IgD-negative memory B cell (primary cell): ENCODE measurements at regions not wholly inside any gene's neighbourhood (a gene's known extent, or its start where the extent isn't known, plus 50 kb on each side); places are given as distances from the start of the nearest gene placed in this dataset.

ENCODE experiments used
- H3K27ac Mint-ChIP-seq, 3 donors: one replicate each; pipeline ENCODE4 v1.8.0; 2020 to 2022; ENCODE audit warnings: mild to moderate bottlenecking in 3 of 3, mixed read lengths in 3 of 3, moderate library complexity in 1 of 3
- H3K27me3 Mint-ChIP-seq: one replicate; pipeline ENCODE4 v1.8.0; 2021; ENCODE audit warnings: mixed read lengths
- H3K36me3 Mint-ChIP-seq: one replicate; pipeline ENCODE4 v1.8.0; 2020; ENCODE audit warnings: mild to moderate bottlenecking, mixed read lengths
- H3K4me1 Mint-ChIP-seq, 3 donors: one replicate each; pipeline ENCODE4 v1.8.0; 2020 to 2022; ENCODE audit warnings: mixed read lengths in 3 of 3, mild to moderate bottlenecking in 1 of 3
- H3K4me3 Mint-ChIP-seq, 4 donors: one replicate each; pipeline ENCODE4 v1.8.0; 2020 to 2022; ENCODE audit warnings: mild to moderate bottlenecking in 4 of 4, mixed read lengths in 4 of 4, moderate library complexity in 3 of 4
- H3K9me3 Mint-ChIP-seq, 3 donors: one replicate each; pipeline ENCODE4 v1.8.0; 2020 to 2021; ENCODE audit warnings: mixed read lengths in 3 of 3, mild to moderate bottlenecking in 1 of 3

DNA sequence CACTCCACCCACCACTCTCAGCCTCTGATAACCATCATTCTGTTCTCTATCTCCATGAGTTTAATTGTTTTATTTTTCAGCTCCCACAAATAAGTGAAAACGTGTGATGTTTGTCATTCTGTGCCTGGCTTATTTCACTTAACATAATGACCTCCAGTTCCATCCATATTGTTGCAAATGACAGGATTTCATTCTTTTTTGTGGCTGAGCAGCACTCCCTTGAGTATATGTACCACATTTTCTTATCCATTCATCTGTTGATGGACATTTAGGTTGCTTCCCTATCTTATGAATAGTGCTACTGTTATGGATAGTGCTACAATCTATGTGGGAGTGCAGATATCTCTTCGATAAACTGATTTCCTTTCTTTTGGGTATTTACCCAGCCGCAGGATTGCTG is 103.3 kb upstream of the PDE7B start:
- Mint-ChIP-seq H3K36me3 (no peaks in the 10 kb centered on the region), H3K4me1 (no peaks in the 10 kb centered on the region), H3K27ac (no peak overlapping the region), H3K9me3 (no peaks in the 10 kb centered on the region), H3K4me3 (no peak overlapping the region), H3K27me3 (peaks cover 2% of the 10 kb centered on the region)

DNA sequence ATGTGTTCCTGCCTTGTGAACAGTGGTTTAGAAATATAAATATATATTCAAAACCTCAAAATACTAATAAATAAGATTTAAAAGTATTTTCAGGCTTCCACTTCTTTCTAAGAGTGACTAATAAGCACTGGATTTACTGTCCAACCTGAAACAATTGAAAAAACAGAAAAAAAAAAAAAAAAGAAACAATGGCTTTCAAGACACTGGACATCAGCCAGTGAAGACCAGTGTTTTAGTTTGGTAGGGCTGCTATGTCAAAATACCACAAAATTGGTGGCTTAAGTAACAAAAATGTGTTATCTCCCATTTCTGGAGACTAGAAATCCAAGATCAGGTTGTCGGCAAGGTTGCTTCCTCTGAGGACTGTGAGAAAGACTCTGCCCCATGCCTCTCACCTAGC is 101.4 kb upstream of the PDE7B start:
- H3K9me3 Mint-ChIP-seq, result no peaks in the 10 kb centered on the region
- no peak overlapping the region for H3K4me3 Mint-ChIP-seq
- H3K27ac Mint-ChIP-seq, result no peak overlapping the region
- peaks cover 2% of the 10 kb centered on the region for H3K27me3 Mint-ChIP-seq
- H3K4me1 Mint-ChIP-seq, result no peaks in the 10 kb centered on the region
- H3K36me3 Mint-ChIP-seq, result no peaks in the 10 kb centered on the region

DNA sequence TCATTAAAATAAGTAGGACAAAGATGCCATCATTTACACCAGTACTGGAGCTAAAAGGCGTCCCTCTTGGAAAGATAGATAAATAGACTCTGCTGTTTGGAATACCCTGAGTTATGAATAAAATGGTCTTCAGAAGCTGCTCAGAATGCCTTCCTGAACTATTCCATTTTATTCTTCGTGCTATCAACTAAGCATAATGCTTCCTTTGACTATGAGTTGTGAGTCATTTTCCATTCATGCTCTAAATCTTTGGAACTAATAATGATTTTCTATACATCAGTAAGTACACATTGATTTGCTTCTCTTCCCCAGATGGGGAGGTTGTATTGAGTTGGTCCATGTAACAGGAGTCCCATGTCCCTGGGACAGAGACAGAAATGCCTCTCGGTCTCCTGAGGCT is 98.3 kb upstream of the PDE7B start:
- Mint-ChIP-seq H3K36me3 (no peaks in the 10 kb centered on the region), H3K27me3 (peaks cover 2% of the 10 kb centered on the region), H3K27ac (no peak overlapping the region), H3K4me1 (no peaks in the 10 kb centered on the region), H3K4me3 (no peak overlapping the region), H3K9me3 (no peaks in the 10 kb centered on the region)

DNA sequence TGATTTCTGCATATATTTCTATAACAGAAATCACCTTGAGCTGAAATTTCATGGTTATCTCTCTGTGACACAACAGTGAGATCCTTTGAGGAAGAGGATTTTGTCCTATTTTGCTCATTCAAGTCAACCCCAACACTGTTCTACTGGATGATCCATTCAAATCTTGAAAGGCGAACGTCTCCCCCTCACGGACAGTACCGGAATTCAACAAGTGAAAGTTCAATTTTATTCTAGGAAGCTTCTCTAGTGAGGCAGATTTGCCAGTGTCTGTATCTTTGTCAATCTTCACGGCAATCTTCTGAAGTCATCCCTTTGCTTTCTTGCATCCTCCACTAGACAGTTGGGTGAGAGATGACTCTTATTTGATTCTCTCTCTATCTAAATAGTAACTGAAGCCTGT is 91.7 kb upstream of the PDE7B start:
- Mint-ChIP-seq H3K9me3 (peaks cover 0 to 4% (median 3%) of the 10 kb centered on the region in 3 donors), H3K4me3 (no peak overlapping the region), H3K27ac (no peak overlapping the region), H3K27me3 (no peaks in the 10 kb centered on the region), H3K36me3 (no peaks in the 10 kb centered on the region), H3K4me1 (no peaks in the 10 kb centered on the region)

DNA sequence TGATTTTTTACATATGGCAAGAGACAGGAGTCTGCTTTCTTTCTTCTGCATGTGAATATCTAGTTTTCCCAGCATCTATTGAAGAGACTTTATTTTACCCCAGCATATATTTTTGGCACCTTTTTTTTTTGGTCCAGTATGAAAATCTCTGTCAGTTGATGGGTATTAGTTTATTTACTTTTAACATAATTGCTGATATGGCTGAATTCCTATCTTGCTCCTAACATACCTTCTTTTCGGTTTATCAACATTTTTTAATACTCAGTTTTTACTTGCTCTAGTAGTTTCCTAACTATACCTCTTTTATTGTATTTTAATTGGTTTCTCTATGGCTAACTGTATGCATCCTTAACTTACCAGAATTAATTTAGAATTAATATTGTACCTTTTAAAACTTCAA is 77.5 kb upstream of the PDE7B start:
- H3K36me3 Mint-ChIP-seq, result no peaks in the 10 kb centered on the region
- H3K9me3 Mint-ChIP-seq, result no peaks in the 10 kb centered on the region
- no peaks in the 10 kb centered on the region for H3K4me1 Mint-ChIP-seq
- no peak overlapping the region for H3K4me3 Mint-ChIP-seq
- peaks cover 8% of the 10 kb centered on the region for H3K27me3 Mint-ChIP-seq
- H3K27ac Mint-ChIP-seq, result no peak overlapping the region

DNA sequence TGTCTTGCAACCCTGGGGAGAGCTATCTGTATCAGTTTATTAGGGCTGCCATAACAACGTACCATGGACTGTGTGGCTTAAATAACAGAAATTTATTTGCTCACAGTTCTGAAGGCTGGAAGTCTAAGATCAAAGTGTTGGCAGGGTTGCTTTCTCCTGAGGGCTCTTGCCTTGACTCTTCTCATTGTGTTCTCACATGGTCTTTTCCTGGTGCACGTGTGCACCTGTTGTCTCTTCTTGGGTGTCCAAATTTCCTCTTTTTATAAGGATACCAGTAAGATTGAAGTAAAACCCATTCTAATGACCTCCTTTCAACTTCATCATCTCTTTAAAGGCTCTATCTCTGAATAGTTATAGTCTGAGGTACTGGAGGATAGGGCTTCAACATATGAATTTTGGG is 72.3 kb upstream of the PDE7B start:
- H3K27me3 Mint-ChIP-seq, result peaks cover 15% of the 10 kb centered on the region
- H3K9me3 Mint-ChIP-seq, result no peaks in the 10 kb centered on the region
- no peaks in the 10 kb centered on the region for H3K36me3 Mint-ChIP-seq
- no peaks in the 10 kb centered on the region for H3K4me1 Mint-ChIP-seq
- no peak overlapping the region for H3K4me3 Mint-ChIP-seq
- no peak overlapping the region for H3K27ac Mint-ChIP-seq

DNA sequence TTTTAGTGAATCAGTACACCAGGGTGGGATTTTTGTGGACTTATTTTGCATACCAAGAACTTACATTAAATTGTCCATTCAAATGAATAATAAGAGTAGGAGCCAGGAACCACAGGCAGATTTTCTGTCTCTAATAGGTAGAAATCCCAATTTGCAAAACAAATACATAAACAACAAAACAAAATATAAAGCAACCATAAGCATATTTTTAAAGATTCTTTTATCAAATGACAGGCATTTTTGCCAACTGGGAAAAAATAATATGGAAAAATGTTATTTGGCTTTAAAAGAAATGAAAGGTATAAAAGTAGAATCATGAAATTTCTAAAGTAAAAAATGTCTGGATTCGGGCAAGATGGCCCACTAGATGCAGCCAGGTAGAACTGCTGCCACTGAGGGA is 71.2 kb upstream of the PDE7B start:
- no peaks in the 10 kb centered on the region for H3K4me1 Mint-ChIP-seq
- no peaks in the 10 kb centered on the region for H3K9me3 Mint-ChIP-seq
- no peak overlapping the region for H3K27ac Mint-ChIP-seq
- H3K36me3 Mint-ChIP-seq, result no peaks in the 10 kb centered on the region
- H3K27me3 Mint-ChIP-seq, result peaks cover 15% of the 10 kb centered on the region
- H3K4me3 Mint-ChIP-seq, result no peak overlapping the region

DNA sequence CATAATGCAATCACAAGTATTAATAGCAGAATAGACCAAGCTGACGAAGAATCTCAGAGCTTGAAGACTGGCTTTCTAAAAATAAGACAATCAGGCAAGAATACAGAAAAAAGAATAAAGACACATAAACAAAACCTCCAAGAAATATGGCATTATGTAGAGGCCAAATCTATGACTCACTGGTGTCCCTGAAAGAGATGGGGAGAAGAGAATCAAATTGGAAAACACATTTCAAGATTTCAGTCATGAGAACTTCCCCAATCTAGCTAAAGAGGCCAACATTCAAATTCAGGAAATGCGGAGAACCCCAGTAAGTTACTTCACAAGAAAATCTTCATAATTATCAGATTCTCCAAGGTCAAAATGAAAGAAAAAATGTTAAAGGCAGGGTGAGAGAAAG is 69.0 kb upstream of the PDE7B start:
- Mint-ChIP-seq H3K27me3 (peaks cover 13% of the 10 kb centered on the region), H3K27ac (no peak overlapping the region), H3K9me3 (no peaks in the 10 kb centered on the region), H3K36me3 (no peaks in the 10 kb centered on the region), H3K4me1 (no peaks in the 10 kb centered on the region), H3K4me3 (no peak overlapping the region)

DNA sequence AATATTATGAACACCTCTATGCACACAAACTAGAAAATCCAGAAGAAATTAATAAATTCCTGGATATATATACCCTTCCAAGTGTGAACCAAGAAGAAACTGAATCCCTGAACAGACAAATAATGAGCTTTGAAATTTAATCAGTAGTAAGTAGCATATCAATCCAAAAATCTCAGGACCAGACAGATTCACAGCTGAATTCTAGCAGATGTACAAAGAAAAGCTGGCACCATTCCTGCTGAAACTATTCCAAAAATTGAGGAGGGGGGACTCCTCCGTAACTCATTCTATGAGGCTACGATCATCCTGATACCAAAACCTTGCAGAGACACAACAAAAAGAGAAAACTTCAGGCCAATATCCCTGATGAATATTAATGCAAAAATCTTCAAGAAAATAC is 67.0 kb upstream of the PDE7B start:
- Mint-ChIP-seq H3K36me3 (no peaks in the 10 kb centered on the region), H3K4me3 (no peak overlapping the region), H3K27ac (no peak overlapping the region), H3K27me3 (peaks cover 11% of the 10 kb centered on the region), H3K4me1 (no peaks in the 10 kb centered on the region), H3K9me3 (no peaks in the 10 kb centered on the region)

DNA sequence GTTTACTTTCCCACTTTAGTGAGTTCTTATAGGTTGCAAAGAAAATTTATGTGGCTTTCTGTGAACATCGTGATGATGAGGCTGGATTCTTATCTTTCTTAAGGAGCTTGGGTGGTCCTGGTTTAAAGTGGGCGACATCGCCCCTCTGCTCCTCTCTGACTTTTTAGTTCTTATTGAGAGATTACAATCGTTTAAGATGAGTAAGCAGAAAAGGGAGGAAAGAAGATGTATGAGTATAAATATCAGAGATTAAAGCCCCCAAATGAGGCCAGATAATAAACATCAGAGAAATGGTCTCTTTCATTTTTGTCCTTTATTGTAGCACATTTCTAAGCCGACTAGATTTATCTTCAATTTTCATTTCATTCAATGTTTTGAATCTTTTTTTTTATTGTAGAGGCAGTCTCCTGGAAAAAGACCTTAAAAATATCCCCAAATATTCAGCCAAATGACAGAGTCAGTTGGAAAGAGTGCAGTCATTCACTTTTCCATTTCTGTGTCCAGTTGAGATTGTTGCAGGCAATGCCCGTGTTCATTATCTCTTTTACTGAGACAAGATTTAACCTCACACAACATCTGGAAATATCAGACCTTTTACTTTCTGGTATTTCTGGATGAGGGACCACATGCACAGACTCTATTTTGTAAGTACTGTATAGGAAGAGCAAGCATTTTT is 62.0 kb upstream of the PDE7B start:
- no peak overlapping the region for H3K4me3 Mint-ChIP-seq

DNA sequence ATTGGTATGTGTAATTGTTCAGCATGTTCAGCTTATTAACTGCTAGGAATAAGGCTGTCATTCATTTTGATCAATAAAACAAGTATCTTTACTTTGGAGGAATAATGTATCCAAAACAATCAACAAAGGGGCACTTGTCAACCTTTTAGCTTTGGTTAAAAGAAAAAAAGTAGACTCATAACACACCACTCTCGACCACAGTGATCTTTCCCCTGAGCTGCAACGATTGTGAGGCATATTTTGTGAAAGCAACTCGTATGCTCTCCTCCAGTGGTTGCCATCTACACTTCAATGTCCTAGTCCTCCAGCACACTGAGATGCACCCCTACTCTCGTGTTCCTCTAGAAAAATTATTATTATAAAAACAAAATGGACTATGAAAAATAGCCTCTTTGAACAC is 60.1 kb upstream of the PDE7B start:
- no peaks in the 10 kb centered on the region for H3K9me3 Mint-ChIP-seq
- no peaks in the 10 kb centered on the region for H3K4me1 Mint-ChIP-seq
- no peaks in the 10 kb centered on the region for H3K36me3 Mint-ChIP-seq
- H3K27me3 Mint-ChIP-seq, result no peaks in the 10 kb centered on the region
- H3K4me3 Mint-ChIP-seq, result no peak overlapping the region
- no peak overlapping the region for H3K27ac Mint-ChIP-seq

More for the DNA sequence above, 62.0 kb upstream of the PDE7B start:
- H3K9me3 Mint-ChIP-seq, result no peaks in the 10 kb centered on the region
- no peak overlapping the region for H3K27ac Mint-ChIP-seq
- H3K27me3 Mint-ChIP-seq, result no peaks in the 10 kb centered on the region
- no peaks in the 10 kb centered on the region for H3K4me1 Mint-ChIP-seq
- H3K36me3 Mint-ChIP-seq, result no peaks in the 10 kb centered on the region

DNA sequence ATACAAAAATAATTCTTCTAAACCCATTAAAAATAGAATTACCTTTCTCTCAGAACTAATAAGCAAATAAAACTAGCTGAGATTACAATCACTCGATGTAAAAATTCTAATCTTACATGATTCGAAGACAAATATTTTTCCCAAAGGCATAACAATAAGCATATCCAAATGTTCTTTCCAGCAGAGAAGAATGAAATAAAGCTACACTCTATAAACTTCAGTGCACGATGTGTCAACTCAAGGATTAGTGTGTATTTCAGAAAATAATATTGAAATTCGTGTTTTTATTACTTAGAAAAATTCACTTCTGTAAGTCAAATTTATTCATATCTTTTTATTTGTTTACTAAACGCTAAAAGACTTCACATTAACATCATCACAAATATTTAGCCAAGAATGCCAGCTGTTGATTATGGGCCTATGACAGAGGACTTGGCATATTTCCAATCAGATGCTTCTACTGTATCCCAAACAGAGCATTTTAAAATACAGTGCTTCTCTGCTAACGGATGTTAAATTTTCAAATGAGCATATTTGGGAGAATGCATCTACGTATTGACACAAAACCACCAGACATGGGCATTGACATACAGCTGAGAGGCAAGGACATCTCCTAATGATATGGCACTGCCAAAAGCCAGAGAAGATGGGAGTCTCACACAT is 54.7 kb upstream of the PDE7B start:
- peaks cover 0 to 5% (median 5%) of the 10 kb centered on the region in 3 donors for H3K4me1 Mint-ChIP-seq
- H3K27me3 Mint-ChIP-seq, result no peaks in the 10 kb centered on the region
- no peaks in the 10 kb centered on the region for H3K36me3 Mint-ChIP-seq
- no peak overlapping the region for H3K27ac Mint-ChIP-seq
- H3K4me3 Mint-ChIP-seq, result no peak overlapping the region
- H3K9me3 Mint-ChIP-seq, result no peaks in the 10 kb centered on the region

DNA sequence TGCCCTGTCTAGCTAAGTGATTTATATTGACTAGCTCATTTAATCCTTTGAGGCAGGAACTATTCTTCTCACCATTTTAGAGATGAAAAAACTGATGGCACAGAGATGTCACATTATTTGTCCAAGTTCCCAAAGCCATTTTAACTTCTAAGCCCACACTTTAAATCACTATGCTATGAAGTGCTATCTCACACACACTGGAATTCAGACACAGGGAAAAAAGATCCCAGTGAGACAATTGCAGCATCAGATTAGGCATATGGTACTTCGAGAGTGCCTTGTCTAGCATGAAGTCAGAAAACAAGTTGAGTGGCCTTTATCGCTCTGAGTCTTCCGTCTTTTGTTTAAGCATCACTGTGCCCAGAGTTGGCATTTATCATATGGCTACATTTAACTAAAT is 54.1 kb upstream of the PDE7B start:
- Mint-ChIP-seq H3K27me3 (no peaks in the 10 kb centered on the region), H3K4me3 (no peak overlapping the region), H3K4me1 (peaks cover 0 to 5% (median 5%) of the 10 kb centered on the region in 3 donors), H3K27ac (no peak overlapping the region), H3K9me3 (no peaks in the 10 kb centered on the region), H3K36me3 (no peaks in the 10 kb centered on the region)

DNA sequence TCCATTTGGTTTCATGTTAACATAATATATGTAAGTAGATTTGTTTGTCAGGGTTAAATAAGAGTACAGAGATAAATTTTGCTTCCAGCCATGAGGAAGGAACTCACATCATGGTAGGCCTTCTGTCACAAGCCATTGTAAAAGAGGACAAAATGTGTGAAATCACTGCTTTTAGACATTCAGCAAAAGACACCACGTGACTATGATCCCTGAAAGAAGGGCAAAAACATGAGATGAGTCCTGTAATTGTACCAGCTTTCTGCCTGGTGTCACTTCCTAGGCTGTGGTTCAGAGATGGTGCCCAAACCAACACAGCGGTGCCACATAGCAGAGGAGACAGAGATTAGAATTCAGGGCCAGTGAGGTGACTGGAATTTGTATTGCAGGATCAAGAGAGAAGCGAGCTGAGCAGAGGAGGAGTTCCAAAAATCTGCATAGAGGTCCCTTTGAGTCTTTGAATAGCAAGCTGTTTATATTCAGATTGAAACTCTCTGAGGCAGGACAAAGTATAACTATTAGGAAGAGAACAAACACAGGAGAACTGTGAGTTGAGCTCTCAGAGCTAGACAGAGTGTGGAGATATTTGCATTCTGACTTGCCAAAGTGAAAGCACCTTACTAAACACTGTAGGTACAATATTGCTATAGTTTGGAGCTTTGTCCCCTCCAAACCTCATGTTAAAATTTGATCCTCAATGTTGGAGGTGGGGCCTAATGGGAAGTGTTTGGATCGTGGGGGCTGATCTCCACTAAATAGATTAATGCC is 52.6 kb upstream of the PDE7B start:
- Mint-ChIP-seq H3K27me3 (no peaks in the 10 kb centered on the region), H3K9me3 (no peaks in the 10 kb centered on the region), H3K4me3 (peak overlapping the region in 1 of 4 donors; percentile 41), H3K27ac (no peak overlapping the region), H3K36me3 (no peaks in the 10 kb centered on the region), H3K4me1 (peaks cover 0 to 5% (median 5%) of the 10 kb centered on the region in 3 donors)
